Calu3 (cell line): ENCODE measurements at regions not wholly inside any gene's neighbourhood (a gene's known extent, or its start where the extent isn't known, plus 50 kb on each side); places are given as distances from the start of the nearest gene placed in this dataset.

Experiments used
- BruUV-seq: library from RNA; stranded (reverse); fragments of 400-500 nt; replicated peaks from 2 replicates; lab custom pipeline; 2021; lab: Mats Ljungman, UMichigan
- CTCF ChIA-PET: fragments of 300-600 bp; sonication (Branson Sonifier 250); formaldehyde crosslinking; loops from one replicate; lab custom pipeline; 2022; ENCODE audit warnings: antibody characterized with exemption; lab: Charles Lee
- DNase-seq: peaks from one replicate; pipeline ENCODE4 v3.0.0; 2022
- H3K27ac Mint-ChIP-seq: one replicate; pipeline ENCODE4 v1.8.0; 2022; ENCODE audit warnings: mixed read lengths; ENCODE audit not compliant: unreplicated experiment
- H3K27me3 Mint-ChIP-seq: one replicate; pipeline ENCODE4 v1.8.0; 2022; ENCODE audit warnings: mixed read lengths; ENCODE audit not compliant: unreplicated experiment
- H3K36me3 Mint-ChIP-seq: one replicate; pipeline ENCODE4 v1.8.0; 2022; ENCODE audit warnings: mild to moderate bottlenecking, moderate library complexity, mixed read lengths; ENCODE audit not compliant: insufficient read depth, unreplicated experiment
- H3K4me1 Mint-ChIP-seq: one replicate; pipeline ENCODE4 v1.8.0; 2022; ENCODE audit warnings: mild to moderate bottlenecking, low read depth, mixed read lengths; ENCODE audit not compliant: unreplicated experiment
- H3K4me3 Mint-ChIP-seq: one replicate; pipeline ENCODE4 v1.8.0; 2022; ENCODE audit warnings: mild to moderate bottlenecking, low read depth, moderate library complexity, mixed read lengths; ENCODE audit not compliant: unreplicated experiment
- H3K9me3 Mint-ChIP-seq: one replicate; pipeline ENCODE4 v1.8.0; 2022; ENCODE audit warnings: low read depth, mixed read lengths; ENCODE audit not compliant: unreplicated experiment
- intact Hi-C: fragments of 100-400 bp; cut with micrococcal nuclease; formaldehyde crosslinking; loops from one replicate; pipeline ENCODE4 v1.10.0; 2022; ENCODE audit not compliant: unreplicated experiment
- TF ChIP-seq, protein P1 (sequence below): fragments of 200-600 bp; IDR thresholded peaks from one replicate; pipeline ENCODE4 v1.8.0; 2022; ENCODE audit warnings: antibody characterized with exemption; ENCODE audit not compliant: unreplicated experiment

DNA sequence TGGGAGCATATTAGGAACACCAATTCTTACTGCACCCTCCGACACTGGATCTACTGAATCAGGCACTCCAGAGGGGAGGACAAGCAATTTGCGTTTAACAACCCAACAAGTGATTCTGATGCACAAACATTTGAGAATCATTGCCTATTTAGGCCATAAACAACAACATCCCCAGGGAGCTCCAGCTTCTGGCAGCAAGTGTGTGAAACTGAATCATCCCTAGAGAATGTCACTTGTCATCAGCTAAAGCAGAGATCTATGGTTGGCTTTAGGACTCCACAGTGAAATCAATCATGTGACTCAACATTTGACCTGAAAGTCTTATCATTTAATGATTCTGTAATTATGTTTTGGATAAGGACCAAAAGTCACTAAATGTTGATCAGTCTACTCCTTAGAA is 505.0 kb upstream of the FLRT2 start:
- intact Hi-C loops: no loop called here
- TF ChIP-seq, protein P1, sequence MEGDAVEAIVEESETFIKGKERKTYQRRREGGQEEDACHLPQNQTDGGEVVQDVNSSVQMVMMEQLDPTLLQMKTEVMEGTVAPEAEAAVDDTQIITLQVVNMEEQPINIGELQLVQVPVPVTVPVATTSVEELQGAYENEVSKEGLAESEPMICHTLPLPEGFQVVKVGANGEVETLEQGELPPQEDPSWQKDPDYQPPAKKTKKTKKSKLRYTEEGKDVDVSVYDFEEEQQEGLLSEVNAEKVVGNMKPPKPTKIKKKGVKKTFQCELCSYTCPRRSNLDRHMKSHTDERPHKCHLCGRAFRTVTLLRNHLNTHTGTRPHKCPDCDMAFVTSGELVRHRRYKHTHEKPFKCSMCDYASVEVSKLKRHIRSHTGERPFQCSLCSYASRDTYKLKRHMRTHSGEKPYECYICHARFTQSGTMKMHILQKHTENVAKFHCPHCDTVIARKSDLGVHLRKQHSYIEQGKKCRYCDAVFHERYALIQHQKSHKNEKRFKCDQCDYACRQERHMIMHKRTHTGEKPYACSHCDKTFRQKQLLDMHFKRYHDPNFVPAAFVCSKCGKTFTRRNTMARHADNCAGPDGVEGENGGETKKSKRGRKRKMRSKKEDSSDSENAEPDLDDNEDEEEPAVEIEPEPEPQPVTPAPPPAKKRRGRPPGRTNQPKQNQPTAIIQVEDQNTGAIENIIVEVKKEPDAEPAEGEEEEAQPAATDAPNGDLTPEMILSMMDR: no peak
- Mint-ChIP-seq H3K4me1 (no peaks in the 10 kb centered on the region), H3K27ac (no peak overlapping the region), H3K36me3 (no peaks in the 10 kb centered on the region), H3K4me3 (no peak overlapping the region), H3K27me3 (no peaks in the 10 kb centered on the region), H3K9me3 (peaks cover 8% of the 10 kb centered on the region)
- BruUV-seq: no TSS peak
- CTCF ChIA-PET: no interaction called here
- DNase-seq: no peak

DNA sequence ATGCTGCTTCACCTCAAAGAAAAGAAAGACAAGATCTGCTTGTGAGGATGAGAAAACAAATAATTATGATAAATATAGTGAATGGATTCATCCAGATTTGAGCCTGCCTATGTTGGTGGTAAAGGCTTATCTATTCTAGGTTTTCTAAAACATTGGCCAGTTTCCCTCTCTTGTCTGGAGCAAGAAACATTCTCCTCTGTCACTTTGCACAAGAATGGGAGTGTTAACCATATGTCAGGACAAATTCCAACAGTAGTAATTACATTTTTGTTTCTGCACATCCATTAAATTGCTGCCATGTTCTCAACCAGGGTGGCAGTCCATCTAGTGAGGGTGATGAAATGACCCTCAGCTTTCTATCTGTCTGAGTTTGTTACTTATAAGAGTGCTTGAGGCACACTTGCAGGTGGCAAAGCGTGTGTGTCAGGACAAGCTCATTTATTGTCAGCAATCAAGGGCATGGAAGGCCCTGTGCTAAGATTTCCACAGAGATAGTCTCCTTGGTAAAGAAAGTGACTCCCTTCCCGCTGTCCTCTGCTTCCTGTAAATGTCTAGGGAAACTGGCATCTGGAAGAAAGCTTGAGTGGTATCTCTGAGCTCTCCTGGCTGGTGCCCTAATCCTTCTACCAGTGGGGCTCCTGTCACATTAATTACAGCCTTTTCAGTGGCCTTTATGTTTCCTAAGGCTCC is 502.1 kb upstream of the FLRT2 start:
- TF ChIP-seq, protein P1: no peak
- Mint-ChIP-seq H3K9me3 (peaks cover 8% of the 10 kb centered on the region), H3K36me3 (no peaks in the 10 kb centered on the region), H3K4me1 (no peaks in the 10 kb centered on the region), H3K27ac (no peak overlapping the region), H3K4me3 (no peak overlapping the region), H3K27me3 (no peaks in the 10 kb centered on the region)
- CTCF ChIA-PET: no interaction called here
- no peak for DNase-seq
- no TSS peak for BruUV-seq
- intact Hi-C loops: no loop called here

DNA sequence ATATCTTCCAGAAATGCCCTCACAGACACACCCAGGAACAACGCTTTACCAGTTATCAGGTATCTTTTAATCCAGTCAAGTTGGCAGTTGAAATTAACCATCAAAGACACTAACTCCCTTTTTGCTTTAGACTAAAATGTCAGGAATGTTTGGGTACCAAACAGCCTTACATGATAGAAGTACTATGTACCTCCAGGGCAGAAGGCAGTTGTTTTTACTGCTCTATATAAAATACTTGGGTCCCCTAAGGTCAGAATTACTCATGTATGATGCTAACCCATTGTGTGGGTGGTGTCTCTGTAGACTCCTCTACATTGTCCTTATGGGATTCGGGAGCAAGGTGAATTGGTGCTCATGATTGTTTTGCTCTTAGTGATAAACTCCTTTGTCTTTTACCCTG is 492.5 kb upstream of the FLRT2 start:
- CTCF ChIA-PET: no interaction called here
- Mint-ChIP-seq H3K36me3 (no peaks in the 10 kb centered on the region), H3K27ac (no peak overlapping the region), H3K27me3 (no peaks in the 10 kb centered on the region), H3K9me3 (peaks cover 9% of the 10 kb centered on the region), H3K4me3 (no peak overlapping the region), H3K4me1 (no peaks in the 10 kb centered on the region)
- BruUV-seq: no TSS peak
- TF ChIP-seq, protein P1: no peak
- intact Hi-C loops: no loop called here
- no peak for DNase-seq

DNA sequence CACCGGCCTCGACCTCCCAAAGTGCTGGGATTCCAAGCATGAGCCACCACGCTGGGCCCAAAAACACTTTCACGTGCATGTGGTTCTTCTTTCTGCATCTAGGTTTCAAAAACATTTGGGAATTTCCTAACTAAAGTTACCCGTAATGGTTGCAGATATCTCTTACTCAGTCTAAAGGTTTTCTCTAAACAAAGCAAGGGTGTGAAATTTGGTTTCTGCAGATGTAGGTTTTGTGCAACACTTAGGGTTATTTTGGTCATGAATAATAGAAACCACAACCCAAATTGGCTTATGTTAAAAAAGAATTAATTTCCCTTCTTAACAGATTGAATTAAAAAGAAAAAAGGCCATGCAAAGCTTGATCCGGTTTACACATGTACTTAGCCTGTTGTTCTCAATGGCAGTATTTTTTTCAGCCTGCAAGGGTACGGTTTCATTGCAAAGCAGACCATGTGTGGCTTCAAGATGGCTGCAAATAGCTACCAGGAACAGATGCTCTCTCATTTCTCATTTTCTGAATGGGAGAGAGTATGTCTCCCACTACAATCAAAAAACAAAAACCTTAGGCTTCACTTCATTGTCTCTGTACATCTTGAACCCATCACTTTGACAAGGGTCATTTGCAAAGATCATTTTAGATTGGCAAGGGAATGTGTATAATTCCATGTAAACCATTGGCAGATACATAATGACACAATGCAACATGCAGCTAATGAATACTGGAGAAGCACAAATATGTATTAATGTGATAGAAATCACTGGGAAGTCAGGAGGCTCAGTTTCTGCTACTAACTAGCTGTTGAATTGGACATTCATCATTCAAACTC is 491.2 kb upstream of the FLRT2 start:
- DNase-seq: no peak
- intact Hi-C loops: no loop called here
- CTCF ChIA-PET: interaction anchor here (0.6 kb wide), 1 partner anchor 1706 kb away, joined by 4 read pairs; no protein-coding TSS in a partner anchor
- TF ChIP-seq, protein P1: no peak
- no peaks in the 10 kb centered on the region for H3K4me1 Mint-ChIP-seq
- no peak overlapping the region for H3K4me3 Mint-ChIP-seq
- no peak overlapping the region for H3K27ac Mint-ChIP-seq
- H3K36me3 Mint-ChIP-seq: no peaks in the 10 kb centered on the region
- no peaks in the 10 kb centered on the region for H3K27me3 Mint-ChIP-seq
- no TSS peak for BruUV-seq
- H3K9me3 Mint-ChIP-seq: peaks cover 10% of the 10 kb centered on the region
